Stimulated activated CD8-positive, alpha-beta memory T cell treated with anti-CD3 and anti-CD28 coated beads, Interleukin-15, amount 100 ng/mL, for 1 hour (primary cell): ENCODE measurements at regions not wholly inside any gene's neighbourhood (a gene's known extent, or its start where the extent isn't known, plus 50 kb on each side); places are given as distances from the start of the nearest gene placed in this dataset.

ENCODE experiments used
- DNase-seq: peaks from one replicate; pipeline ENCODE4 v3.0.0-alpha.2; 2020; ENCODE audit warnings: low read depth

DNA sequence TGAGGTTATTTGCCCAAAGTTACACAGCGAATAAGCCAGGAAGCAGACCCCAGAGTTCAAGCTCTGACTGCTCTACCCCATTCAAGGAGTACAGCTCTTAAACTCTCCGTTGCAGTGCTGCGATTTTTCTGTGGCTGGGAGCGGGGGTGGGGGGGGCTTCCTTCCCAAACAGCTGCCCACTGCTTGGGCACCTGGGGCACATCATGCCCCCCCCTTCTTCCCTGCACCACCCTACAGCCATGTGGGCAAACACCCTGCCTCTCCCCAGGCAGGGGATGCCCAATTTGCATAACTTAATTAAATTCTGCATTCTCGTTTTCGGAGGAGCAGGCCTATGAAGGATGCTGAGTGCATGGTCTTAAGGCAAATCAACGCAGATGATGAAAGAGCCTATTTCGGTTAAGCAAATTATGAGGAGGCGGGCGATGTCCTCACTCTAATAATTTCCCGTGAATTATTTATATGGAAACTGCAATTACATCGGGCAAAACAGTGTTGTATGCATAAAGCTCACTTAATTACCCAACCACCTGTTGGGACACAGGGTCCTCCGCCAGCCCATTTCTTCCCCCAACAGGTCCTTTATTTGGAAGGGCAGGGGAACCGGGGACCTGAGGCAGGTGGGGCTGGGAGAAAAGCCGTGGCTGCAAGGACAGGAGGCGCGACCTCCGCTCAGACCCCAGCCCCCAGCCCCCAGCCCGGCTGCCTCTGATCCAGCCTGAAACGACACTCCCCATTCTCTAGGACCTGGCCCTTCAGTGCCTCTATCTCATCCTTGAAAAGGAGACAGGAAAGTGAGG is 610.5 kb downstream of the BUD13 start:
- DNase-seq, result no peak

DNA sequence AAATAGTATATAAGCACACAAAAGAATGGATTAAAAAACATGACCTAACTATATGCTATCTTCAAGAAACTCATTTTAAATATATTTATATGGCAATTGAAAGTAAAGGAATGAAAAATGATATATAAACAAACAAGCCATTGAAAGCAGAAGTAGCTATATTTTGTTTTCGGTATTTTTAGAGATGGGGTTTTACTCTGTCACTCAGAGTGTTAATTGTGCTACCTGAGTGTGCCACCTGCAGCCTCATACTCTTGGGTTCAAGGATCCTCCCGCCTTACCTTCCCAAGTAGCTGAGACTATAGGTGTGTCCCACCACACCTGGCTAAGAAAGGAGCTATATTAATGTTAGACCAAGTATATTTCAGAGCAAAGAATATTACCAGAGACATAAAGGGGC is 624.1 kb downstream of the BUD13 start:
- DNase-seq, result no peak

DNA sequence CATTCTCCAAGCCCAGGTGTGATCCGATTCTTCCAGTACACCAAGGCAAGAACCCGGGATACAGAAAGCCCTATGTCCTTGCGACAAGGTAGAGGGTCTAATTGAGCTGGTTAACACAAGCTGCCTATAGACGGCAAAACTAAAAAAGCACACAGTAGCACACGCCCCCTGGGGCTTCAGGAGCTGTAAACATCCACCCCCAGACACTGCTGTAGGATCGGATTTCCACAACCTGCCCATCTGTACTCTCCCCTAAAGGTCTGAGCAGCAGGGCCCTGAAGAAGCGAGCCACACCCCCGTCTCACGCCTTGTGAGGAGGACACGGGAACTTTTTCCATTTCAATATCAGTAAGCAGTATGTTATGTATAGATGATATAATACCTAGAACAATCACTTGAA is 624.7 kb downstream of the BUD13 start:
- DNase-seq, result no peak

DNA sequence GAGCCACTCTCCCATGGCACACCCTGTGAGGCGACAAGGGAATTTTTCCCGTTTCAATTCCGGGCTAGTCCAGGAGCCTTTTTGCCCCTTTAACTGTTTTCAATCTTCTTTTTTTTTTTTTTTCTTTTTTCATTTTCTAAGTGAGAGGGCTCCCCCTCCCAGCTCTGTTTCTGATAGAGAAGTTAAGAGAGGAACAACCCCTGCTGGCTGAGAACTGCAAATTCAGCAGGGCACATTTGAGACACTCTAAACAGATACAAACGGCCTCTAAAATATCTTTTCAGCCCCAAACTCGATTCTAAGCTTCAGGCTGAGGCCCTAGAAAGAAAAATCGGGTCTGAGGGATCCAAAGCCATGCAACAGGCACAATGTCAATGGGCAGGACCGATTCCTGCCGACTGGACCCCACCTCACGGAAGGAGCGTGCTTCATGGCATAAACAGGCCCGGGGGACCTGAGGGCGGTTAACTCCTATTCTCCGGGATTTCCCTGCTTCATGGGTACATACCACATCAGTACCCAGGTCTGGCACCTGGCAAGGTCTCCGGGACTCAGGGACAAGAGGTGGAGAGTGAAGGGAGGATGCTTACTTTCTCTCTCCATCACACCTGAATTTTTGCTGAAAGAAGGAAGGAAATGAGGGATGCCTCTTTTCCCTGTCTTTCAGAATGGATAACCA is 627.5 kb downstream of the BUD13 start:
- no peak for DNase-seq

DNA sequence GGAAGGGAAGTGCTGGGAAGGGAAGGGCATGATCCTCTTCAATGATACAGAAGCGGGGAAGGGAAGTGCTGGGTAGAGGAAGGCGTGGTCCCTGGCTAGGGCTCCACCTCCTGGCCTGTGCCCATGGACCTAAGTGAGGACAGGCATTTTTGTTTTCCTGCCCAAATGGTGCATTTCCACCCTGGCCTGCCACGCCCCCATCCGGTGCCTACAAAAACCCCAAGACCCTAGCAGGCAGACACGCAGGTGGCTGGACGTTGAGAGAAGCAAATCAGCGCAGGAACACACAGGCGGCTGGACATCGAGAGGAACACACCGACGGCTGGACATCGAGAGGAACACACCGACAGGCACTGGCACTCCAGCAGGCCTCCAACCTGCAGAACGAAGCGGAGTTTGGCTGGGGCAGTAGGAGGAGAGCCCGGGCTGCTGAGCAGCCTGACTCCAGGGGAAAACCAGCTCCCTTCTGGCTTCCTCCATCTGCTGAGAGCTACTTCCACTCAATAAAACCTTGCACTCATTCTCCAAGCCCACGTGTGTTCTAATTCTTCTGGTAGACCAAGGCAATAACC is 628.3 kb downstream of the BUD13 start:
- no peak for DNase-seq

DNA sequence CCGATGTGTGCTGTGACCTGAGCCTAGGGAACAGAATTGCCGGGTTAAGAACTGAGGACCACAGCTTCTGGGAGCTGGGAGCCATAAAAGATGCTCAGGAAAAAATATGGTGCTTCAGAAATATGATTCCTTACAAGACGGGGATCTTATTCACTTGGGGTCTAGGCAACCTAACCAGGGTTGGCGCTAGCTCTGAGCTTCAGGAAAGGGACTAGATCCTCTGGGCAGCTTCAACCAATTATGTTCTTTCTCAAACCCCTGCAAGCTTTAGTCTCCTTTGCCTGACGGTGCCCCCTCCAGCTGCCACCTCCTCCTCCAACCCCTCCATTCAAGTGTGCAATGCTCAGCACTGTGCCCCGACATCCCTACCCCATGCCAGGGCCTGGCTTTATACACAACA is 634.1 kb upstream of the CADM1 start:
- no peak for DNase-seq

DNA sequence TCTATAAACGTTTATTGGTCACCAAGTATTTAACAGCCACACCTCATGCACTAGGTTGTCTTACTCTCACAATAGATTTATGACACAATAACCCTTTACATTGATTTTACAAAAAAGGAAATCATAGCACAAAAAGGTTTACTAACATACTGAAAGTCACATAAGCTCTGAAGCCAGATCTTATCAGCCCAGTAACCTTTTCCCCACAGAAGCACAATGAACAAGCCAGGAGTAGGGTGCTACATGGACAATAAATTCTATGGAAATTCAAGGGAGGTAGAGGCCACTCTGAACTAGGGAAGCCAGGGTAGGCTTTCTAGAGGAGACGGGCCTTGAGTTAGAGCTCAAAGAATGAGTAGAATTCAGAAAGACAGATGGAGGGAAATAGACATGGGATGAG is 633.5 kb upstream of the CADM1 start:
- no peak for DNase-seq

DNA sequence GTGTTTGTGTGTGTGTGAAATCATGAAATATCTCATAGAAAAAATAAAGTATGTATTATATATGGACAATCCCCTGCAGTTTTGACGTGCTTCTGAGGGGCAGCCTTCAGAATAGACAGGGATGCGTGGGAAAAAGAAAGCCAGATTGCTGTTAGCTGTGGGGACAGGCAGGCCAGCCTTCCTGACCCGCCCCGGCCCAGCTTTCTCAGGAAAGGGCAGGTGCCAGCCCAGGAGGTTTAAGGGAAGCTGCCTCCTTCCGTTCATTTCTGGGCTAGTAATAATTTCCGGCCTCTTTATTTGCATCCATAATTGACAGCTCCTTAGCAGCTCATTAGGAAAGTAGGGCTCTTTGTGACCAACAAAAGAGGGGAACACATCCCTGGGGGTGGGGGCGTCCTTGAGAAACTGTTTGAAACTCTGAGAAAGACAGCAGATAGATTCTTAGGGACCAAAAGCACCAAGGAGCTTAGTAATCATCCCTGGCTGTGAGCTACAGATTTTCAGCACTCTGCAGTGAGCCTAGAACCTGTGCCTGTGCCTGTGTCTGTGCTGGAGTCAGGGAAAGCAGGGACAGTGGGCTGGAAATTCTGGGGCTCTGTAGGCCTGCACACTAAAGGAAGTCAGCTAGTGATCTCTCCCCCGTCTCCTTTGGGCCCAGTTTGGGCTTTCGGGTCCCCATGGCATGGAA is 632.9 kb upstream of the CADM1 start:
- no peak for DNase-seq

DNA sequence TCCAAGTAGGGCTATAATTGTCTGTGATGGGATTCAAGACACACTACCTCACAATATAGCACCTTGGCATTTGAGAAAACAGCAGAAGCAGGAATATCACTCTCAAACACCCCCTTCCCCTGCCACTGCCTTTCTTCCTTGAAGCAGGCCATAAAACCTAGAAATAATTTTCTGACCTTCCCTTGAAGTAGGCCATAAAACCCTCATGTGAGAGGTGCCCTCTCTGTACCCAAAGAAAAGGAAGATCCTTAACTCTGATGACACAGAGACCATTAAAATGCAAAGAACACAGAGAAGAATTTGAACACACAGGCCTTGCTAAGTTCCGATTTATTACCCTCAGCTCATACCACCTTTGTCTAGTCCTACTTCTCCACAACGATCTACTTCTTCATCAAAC is 631.7 kb upstream of the CADM1 start:
- no peak for DNase-seq

DNA sequence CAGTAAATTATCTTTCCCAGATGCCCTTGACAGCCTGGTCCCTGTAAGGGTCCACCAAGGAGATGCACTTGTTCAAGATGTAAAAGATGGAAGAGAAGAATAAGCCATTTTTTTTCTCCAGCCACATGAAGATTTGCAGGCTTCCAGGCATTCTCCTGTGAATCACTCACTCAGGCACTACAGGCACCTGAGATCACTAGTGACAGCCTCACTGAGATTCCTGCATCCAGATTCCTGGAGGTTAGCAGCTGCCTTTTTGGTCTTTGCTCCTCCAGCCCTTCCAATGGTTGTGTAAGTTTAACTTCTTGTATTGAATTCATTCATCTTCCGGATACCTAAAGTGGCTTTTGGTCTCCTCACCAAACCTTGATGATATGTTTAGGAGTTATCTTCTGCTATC is 630.2 kb upstream of the CADM1 start:
- DNase-seq, result no peak

DNA sequence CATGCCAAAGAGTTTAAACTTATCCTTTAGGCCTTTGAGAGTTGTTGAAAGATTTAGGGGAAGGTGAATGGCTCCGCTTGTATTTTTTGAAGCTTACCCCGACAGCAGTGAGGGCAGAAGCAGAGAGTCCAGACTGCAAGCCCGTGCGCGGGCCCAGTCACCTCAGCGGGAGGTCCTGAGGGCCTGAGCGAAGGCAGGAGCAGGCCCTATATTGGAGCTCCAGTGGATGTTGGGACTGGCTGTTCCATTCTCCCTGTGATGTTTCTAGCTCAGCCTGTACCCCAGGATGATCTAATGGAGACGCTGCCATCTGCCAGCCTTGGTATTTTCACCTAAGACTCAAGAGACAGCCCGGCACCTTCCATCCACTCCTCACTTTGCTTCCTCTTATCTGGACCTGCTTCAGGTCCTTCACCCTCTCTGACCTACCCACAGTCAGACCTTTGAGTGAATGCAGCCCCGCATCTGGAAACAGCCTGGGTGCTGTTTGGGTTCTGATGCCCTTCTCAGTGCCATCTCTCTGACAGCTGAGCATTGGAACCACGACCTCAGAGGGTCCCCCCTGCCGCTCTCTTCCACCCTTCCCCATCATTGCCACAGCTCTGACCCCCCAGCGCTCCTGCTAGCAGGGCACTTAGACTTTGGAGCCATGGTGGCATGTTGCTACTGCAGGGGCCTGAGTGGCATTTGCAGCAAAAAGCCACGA is 628.2 kb upstream of the CADM1 start:
- no peak for DNase-seq

DNA sequence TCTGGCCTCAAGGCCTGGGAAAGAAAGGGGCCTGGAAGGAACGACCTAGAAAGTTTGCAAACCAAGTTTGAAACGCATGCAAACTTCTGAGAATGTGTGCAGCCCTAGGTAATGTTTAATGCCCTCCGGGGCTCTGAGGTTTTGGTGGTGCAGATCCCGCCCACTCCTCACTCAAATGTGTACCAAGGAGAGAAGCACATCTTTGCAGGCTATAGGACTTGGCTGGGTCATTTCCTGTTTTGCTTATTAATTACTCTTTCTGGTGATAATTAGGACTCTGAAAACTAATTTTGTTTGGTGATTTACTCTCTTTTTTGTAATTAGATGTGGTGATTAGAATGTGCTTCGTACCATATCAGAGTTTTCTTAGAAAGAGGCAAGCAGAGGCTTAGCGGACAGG is 625.9 kb upstream of the CADM1 start:
- DNase-seq, result no peak

DNA sequence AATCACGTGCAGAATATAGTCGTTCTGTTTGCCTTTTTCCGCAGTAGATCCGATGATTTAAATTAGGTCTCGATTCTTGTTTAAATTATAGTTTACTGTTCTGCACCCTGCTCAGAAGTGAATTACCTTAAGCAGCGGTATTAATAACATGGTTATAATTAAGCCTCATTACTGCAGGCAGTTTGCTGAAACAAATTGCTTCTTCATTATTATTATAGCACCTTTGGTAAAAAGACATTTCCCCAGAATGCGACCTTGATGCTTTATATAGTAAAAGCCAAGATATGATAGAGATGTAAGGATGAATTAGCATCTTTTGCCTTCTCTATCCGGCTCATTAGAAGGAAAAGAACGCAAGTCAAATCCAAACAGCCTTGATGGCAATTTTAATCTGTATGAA is 625.2 kb upstream of the CADM1 start:
- no peak for DNase-seq

DNA sequence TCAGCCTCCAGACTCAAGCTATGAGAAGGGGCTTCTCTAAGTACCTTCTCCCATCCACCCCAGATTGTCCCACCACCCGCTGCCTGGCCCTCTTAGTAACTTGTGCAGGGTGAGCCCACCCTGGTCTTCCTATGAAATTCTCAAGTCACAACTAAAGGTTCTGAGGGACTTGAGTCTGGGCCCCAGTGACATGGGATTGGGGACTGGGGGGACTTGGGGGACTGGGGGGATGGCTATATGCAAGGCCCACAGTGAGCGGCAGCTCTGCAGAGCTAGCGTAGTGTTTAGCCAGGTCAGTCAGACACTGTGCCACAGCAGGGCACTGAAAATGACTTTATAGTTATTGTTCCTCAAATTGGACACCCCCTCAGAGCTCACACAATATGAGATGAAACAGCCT is 622.3 kb upstream of the CADM1 start:
- no peak for DNase-seq

DNA sequence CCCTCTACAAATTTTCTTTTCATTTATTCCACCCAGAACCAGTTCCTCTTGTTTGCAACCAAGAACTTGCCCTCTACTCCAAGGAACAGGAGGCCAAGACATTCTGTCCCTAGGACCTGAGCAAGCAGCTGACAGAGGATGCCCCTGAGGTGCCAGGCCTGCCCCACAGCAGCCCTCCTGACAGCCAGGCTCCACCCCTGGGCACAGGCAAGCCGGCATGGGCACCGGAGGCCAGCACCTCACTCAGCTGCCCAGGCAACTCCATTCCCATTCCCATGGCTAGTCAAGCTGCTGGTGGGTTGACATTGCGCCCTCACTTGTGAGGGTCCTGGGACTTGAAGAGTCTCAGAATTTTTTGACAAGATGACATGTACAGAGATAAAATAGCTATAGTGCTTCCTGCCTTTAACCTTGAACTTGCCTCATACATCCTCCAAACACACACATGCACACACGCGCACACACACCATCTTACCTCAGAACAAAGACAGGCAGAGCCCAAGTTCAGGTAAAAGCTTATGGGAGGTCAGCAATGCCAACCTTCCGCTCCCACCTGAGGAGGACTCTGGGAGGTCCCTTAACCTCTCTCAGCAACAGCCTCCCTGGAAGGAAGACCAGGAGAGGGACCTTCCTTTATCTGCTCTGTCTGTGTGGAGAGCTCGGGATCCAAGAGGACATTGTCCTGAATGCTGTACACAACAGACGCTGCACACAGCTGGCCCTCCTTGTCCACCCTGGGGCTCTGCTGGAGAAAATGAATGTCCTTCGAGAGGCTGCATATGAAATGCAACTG is 620.9 kb upstream of the CADM1 start:
- DNase-seq, result no peak

DNA sequence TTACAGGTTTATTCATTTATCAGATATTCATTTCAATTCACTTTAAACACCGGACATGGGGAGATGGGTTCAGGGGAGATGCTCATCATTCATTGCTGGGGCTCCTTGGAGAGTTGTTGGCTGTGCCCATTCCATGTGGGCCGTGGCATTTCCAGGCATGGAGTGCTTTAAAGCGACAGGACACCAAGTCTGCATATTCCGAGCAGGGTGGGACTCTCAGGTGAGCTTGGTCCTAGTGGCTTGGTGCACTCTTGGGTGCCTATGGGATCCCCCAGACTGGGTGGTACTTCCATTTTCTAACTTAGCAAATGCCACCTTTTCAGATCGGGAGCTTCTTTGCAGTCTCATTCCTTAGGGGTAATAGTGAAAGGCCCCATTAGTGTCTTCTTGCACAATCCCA is 619.5 kb upstream of the CADM1 start:
- DNase-seq, result no peak

DNA sequence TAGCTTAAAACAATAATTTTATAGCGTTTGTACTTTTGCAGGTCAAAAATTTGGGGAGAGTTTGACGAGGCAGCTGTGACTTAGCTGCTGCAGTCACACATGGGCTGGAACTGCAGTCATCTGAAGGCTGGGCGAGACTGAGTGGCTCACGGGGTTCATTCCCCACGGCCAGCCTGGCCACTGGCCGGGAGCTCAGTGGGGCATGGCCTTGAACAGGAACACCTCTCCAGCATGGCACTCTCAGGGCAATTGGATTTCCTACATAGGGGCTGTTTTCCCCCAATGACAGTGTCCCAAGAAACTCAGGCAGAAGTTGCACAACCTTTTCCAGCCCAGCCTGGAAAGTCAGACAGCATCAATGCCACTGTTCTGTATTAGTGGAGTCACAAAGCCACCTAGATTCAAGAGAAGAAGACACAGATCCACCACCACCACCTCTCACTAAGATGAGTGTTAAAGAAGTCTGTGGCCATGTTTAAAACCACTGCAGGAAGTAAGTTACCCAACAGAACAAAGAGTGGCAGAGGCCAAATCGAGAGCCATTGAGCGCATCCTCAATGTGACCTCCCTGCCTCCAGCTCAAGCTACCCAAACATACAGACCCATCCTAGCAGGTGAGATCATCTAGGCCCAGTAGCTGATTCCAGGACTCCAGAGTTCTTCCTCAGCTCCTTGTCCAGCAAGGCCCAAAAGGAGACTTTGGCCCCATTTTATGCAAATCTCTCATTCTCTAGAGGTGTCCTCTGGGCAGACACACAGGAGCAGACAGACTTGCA is 618.7 kb upstream of the CADM1 start:
- no peak for DNase-seq

DNA sequence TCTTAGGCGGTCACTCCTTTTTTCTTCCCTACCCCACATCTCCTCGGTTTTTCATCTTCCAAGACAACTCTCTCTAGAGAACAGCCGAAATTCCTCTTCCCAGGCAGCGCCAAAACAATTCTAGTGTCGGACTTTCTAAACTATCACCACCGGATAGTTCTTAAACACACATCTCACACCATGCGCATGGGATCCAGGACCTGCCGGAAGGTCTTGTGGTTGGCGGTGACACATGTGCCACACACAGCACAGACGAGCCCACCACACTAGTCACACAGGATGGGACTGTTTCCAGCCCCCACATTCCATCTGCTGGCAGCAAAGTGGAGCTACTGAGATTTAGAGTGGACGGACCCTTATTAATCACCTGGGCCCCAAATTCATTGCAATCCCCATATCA is 614.9 kb upstream of the CADM1 start:
- DNase-seq, result no peak

DNA sequence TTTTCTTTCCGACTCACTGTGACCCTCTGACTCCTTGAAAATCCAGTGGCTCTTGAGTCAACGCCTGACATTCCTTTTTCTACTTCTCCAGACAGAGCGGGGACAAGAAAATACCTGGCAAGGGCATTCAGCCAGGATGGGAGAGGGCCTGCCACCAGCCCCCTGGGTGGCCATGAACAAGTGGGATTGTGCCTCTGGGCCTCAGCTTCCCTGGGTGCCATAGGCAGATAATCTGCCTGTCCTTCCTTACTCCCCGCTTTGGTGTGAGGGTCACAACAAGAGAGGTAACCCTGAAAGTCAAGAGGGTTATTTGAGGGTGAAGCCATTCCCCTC is 613.9 kb upstream of the CADM1 start:
- DNase-seq, result no peak

DNA sequence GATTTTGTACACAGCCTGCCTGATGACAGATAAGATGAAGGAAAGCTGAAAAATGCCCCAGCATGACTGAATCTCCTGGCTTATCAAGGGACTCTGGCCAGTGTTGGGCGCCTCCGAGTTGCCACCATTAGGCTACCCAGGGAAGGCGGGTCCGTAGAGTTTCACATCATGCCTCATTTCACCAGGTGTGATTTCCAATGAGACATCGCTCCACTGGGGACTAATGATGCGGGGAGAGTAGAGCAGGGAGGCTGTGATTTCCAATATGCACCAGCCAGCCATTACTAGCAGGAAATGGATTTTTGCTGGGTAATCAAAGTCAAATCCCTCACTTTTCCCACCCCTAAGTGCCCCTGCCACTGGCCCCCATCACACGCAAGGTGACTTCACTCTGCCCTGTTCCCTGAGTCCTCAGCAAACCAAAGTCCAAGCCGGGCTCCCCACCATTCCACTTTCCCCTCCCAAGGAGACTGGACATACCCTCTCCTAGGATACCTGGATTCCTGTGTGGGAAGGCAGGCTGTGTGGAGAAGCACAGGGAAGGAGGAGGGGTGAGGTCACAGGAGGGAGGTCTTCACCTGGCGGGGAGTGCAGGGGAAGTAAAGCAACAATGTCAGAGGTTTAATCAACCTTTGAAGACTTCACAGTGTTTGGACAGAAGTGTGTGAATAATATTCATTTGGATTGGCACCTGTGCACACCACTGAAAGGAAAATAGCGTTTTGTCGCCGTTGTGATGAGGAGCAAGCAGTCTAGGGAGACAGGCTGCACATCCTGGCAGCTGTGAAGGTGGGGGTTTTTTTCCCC is 613.3 kb upstream of the CADM1 start:
- no peak for DNase-seq
